ENCODE measurements at regions not wholly inside any gene's neighbourhood (a gene's known extent, or its start where the extent isn't known, plus 50 kb on each side); places are given as distances from the start of the nearest gene placed in this dataset.

GRCh38 chr7:41125343-41125742 lies 577.5 kb downstream of the INHBA start:
- no peak overlapping the region for H3K4me3 ChIP-seq (ENCODE audit: control insufficient read depth, low read depth, low read length)
- peak; percentile 32 for DNase-seq (ENCODE audit: low read depth)
- no peak for TF ChIP-seq CTCF (conservative IDR thresholded peaks at IDR 0.05; ENCODE audit: control insufficient read depth, insufficient read depth, low read depth, low read length)

GRCh38 chr7:41122256-41122987 lies 580.5 kb downstream of the INHBA start:
- no peak for TF ChIP-seq CTCF (conservative IDR thresholded peaks at IDR 0.05; ENCODE audit: control insufficient read depth, insufficient read depth, low read depth, low read length)
- DNase-seq (ENCODE audit: low read depth): no peak
- no peak overlapping the region for H3K4me3 ChIP-seq (ENCODE audit: control insufficient read depth, low read depth, low read length)

- TF ChIP-seq CTCF (conservative IDR thresholded peaks at IDR 0.05; ENCODE audit: control insufficient read depth, insufficient read depth, low read depth, low read length): no peak
Observed at GRCh38 chr7:41121228-41121627, 581.7 kb downstream of the INHBA start.

GRCh38 chr7:41118486-41118885 lies 584.4 kb downstream of the INHBA start:
- TF ChIP-seq CTCF (conservative IDR thresholded peaks at IDR 0.05; ENCODE audit: control insufficient read depth, insufficient read depth, low read depth, low read length): no peak
- no peak overlapping the region for H3K4me3 ChIP-seq (ENCODE audit: control insufficient read depth, low read depth, low read length)
- DNase-seq (ENCODE audit: low read depth): no peak

More at GRCh38 chr7:41121228-41121627, 581.7 kb downstream of the INHBA start:
- no peak overlapping the region for H3K4me3 ChIP-seq (ENCODE audit: control insufficient read depth, low read depth, low read length)
- no peak for DNase-seq (ENCODE audit: low read depth)

- no peak for DNase-seq (ENCODE audit: low read depth)
- TF ChIP-seq CTCF (conservative IDR thresholded peaks at IDR 0.05; ENCODE audit: control insufficient read depth, insufficient read depth, low read depth, low read length): no peak
- H3K4me3 ChIP-seq (ENCODE audit: control insufficient read depth, low read depth, low read length): no peak overlapping the region
Observed at GRCh38 chr7:41117431-41117830, 585.5 kb downstream of the INHBA start.

GRCh38 chr7:41116817-41117216 lies 586.1 kb downstream of the INHBA start:
- no peak for TF ChIP-seq CTCF (conservative IDR thresholded peaks at IDR 0.05; ENCODE audit: control insufficient read depth, insufficient read depth, low read depth, low read length)
- no peak for DNase-seq (ENCODE audit: low read depth)
- no peak overlapping the region for H3K4me3 ChIP-seq (ENCODE audit: control insufficient read depth, low read depth, low read length)

Data from fibroblast of mammary gland (primary cell).